ENCODE measurements at regions not wholly inside any gene's neighbourhood (a gene's known extent, or its start where the extent isn't known, plus 50 kb on each side); places are given as distances from the start of the nearest gene placed in this dataset.

- no peak for TF ChIP-seq CTCF (conservative IDR thresholded peaks at IDR 0.05; ENCODE audit: low read length)
- no peak for TF ChIP-seq EZH2phosphoT487 (IDR thresholded peaks at IDR 0.05; ENCODE audit: borderline replicate concordance)
These were observed 273.6 kb downstream of the FBXO8 start for GRCh38 chr4:174009686-174010451.

Data from Loucy (cell line).